CD4-positive, alpha-beta T cell treated with Interferon gamma for 1 hour (primary cell): ENCODE measurements at regions not wholly inside any gene's neighbourhood (a gene's known extent, or its start where the extent isn't known, plus 50 kb on each side); places are given as distances from the start of the nearest gene placed in this dataset.
A peak's percentile ranks its signal among the peaks of the same experiment; 100 is the strongest.

Experiments used
- DNase-seq: peaks from one replicate; pipeline ENCODE4 v3.0.0-alpha.2; 2020

DNA sequence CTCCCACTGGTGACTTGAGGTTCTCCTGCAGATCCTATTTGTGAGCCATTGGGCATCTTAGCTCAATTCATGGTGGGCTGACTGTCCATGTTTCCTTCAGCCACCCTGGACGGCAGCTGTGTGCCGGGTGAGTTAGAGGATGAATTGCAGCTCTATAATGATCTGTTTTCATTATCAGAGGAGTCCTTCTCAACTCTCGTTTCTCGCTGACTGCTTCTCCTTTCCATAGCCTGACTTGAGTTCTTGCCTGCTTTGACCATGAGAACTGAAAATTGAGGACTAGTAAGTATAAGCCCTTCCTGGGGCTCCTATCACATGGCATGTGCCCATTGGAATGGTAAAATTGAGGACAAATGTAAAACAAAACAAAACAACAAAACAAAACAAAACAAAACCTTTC lies 121.8 kb downstream of the CDC42EP3 start:
- DNase-seq: no peak

- DNase-seq: no peak
These were observed 121.3 kb downstream of the CDC42EP3 start for GRCh38 chr2:37550190-37550589.

DNA sequence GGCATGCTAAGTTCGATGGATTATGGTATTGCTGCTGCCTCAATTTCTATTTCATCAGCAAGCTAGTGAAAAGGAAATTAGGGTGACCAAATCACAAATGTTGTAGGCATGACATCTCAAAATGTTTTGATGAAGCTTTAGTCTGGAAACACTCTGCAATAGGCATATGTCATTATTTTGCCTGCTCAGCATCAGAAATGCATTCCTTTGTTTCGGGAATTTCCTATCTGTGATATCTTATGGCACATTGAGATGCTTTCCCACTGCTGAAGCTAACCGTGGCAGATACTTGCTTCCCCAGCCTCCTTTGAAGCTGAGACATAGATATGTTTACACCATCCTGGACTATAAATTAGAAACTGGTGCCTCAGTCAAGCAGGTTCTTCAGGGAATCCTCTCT lies 119.7 kb downstream of the CDC42EP3 start:
- no peak for DNase-seq

DNA sequence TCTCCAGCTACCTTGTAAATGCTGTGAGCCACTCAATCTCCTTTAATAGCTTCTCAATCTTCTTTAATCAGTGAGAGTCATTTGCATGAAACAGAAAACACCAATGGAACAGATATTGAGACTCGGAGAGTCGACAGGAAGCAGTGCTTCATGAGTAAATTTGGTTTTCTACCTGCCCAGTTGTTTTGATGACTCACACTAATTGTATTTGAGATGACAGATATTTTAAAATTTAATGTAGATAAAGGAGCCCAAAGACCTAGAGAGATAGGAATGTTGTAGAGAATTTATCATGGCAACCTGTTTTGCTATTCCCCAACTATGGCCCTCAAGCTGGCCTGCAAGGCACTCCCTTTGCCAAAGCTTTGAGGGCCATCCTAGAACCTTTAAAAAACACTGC lies 119.1 kb downstream of the CDC42EP3 start:
- no peak for DNase-seq

DNA sequence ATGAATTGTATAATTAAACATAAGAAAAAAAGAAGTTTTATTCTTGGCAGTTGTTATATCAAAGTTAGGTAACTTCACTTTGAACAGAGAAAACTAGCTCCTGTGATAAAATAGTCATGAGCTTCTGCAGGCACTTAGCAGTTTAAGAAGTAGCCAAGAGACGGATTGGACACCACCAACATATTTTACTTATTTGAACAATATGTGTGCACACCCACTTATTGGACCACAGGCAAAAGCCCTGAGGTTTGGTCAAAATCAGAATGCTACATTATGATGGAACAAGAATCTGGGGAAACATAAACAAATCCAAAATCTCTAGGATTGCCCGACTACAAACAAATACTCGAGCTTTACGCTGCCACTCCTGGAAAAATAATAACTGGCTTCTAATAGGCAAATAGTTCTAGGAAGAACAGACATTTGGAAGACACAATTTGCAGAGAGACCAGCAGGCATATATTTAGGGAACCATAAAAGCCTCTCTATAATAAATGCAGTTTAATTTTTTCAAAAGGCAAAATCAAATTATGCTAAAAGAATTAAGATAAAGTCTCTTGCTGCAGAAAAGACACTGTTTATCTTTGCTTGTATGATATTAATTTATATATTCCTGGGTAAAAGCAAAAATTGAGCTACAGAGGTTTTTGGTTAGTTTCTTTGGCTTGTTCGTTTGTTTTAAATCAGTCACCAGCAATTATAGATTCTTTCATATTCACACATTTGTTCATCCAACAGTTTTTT lies 117.9 kb downstream of the CDC42EP3 start:
- no peak for DNase-seq

DNA sequence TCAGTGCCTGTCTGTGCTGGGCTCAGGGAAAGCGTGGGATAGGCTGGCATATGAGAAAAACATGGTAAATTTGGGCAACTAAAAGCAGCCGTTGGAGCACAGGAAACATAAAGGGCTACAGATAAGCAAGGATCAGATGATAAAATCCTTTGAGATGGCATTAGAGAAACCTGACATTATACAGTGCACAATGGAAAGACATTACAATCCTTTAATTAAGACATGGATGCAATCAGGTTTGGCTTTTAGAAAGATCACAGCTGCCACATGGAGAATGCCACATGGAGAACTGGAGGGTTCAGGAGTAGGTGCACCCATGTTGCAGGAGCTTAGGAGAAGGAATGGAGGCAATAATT lies 117.3 kb downstream of the CDC42EP3 start:
- DNase-seq: no peak

DNA sequence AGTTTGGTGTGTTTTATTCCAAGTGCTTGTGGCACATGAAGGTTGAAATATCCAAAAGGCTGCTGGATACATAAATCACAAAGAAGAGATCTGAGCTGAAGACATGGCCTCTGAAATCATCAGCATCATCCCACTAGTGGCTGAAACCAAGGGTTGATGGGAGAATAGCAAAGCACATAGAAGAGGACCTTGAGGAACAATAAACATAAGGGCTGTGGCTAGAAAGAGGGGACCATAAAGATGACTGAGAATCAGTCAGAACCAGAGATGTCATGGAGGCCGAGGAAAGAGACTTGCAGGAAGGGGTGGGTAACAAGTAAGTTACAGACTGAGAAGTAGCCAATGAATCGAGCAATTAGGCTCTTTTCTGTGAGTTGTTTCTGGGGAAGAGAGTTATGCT lies 116.8 kb downstream of the CDC42EP3 start:
- no peak for DNase-seq

GRCh38 chr2:37555457-37555856 lies 116.0 kb downstream of the CDC42EP3 start:
- peak; percentile 42 for DNase-seq

DNA sequence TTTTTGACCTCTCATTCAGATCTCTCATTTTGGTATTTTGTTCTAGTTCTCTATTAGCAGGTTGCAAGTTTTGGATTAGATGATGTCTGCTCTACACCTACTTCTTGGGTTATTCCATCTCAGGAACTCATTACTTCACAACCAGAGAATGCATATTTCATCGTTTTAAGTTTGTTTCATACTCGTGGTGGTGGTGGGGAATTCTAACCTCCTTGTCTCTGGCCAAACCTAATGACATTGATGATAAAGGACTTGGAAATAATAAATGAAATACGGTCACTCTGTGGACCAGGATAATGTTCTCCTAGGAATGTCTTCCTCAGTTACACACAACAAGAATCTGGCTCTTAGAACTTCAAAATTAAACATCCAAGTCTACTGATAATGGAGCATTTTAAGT lies 115.2 kb downstream of the CDC42EP3 start:
- no peak for DNase-seq

DNA sequence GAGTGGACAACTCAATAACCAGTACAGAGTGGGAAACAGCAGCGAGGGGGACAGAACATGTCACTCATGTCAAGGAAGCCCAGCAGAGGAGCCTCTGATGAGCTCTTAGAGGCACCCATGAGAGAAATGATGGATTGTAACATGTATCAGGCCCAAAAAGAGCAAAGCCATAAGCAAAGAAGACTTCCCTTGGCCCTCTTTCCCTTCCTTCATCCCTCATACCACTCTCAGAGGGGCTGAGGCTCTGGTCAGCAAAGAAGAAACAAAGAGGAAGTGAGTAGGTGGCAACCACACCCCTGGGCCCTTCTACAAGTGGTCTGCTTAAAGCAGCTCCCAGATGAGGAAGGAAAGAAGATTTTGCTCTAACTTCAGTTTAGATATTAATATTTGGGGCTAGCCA lies 112.8 kb downstream of the CDC42EP3 start:
- DNase-seq: peak; percentile 39

DNA sequence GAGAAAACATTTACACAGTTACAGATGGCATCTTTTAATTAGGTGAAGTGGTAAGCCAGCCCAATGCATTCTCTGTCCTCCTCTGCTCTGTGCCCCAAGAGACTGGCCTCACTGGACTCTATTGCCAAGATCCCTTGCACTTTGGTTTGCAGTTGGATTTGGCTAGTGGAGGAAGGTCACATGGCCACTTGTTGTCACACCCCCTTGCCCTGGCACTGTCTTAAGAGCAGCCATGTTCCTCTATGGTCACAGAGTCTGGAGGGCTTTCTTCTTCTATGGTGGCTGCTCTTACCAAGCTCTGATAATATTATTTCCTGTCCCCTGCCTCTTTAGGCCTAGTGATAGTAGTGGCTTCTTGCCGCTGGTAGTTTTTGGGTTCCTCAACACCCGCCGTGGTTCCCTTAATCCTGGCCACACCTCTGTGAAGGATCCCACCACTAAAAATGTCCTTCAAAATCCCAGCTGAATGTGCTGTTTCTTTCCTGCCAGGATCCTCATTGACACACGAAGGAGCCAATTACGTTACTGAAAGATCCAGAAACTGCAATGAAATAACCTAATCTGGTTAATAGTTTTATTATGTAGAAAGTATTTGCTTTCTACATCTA lies 111.1 kb downstream of the CDC42EP3 start:
- no peak for DNase-seq

- no peak for DNase-seq
These were observed 110.4 kb downstream of the CDC42EP3 start for GRCh38 chr2:37560863-37561614.

- no peak for DNase-seq
These were observed 109.5 kb downstream of the CDC42EP3 start for GRCh38 chr2:37561615-37562569.

GRCh38 chr2:37563375-37564015 lies 107.9 kb downstream of the CDC42EP3 start:
- no peak for DNase-seq

- DNase-seq: no peak
These were observed 107.1 kb downstream of the CDC42EP3 start for GRCh38 chr2:37564356-37564755.

DNA sequence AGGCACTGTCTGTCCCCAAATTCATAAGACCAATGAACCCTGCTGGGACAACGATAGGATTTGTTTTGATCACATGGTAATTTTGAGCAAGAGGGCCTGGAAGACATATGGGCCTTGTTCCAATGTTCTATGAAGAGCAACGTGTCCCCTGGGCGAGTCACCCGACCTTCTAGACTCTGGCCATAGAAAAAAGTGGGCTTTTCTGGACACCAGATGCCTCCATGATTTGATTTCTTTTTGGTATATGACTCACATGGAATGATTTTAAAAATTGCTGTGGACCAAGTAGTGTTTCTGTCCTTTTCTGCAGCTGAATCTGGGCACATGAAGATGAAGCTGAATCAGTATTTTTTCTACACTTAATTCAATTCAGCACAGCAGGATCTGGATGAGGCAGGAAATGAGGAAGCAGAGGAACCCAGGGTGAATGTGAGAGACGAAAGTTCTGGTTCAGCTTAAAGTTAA lies 104.9 kb downstream of the CDC42EP3 start:
- DNase-seq: no peak

- DNase-seq: no peak
These were observed 102.9 kb downstream of the CDC42EP3 start for GRCh38 chr2:37568565-37568964.

- DNase-seq: no peak
These were observed 102.2 kb downstream of the CDC42EP3 start for GRCh38 chr2:37569131-37569823.

GRCh38 chr2:37569986-37570679 lies 101.3 kb downstream of the CDC42EP3 start:
- DNase-seq: no peak

- no peak for DNase-seq
These were observed 100.5 kb downstream of the CDC42EP3 start for GRCh38 chr2:37570773-37571586.
